ENCODE measurements at regions not wholly inside any gene's neighbourhood (a gene's known extent, or its start where the extent isn't known, plus 50 kb on each side); places are given as distances from the start of the nearest gene placed in this dataset.

GRCh38 chr16:65579050-65579449, 457.2 kb upstream of the CDH11 start:
- Histone ChIP-seq H3K27me3 (no peaks in the 10 kb centered on the region), H3K9me3 (no peaks in the 10 kb centered on the region), H3K4me1 (no peaks in the 10 kb centered on the region), H3K27ac (no peak overlapping the region), H3K36me3 (no peaks in the 10 kb centered on the region), H3K4me3 (no peak overlapping the region)
- TF ChIP-seq, protein P1, sequence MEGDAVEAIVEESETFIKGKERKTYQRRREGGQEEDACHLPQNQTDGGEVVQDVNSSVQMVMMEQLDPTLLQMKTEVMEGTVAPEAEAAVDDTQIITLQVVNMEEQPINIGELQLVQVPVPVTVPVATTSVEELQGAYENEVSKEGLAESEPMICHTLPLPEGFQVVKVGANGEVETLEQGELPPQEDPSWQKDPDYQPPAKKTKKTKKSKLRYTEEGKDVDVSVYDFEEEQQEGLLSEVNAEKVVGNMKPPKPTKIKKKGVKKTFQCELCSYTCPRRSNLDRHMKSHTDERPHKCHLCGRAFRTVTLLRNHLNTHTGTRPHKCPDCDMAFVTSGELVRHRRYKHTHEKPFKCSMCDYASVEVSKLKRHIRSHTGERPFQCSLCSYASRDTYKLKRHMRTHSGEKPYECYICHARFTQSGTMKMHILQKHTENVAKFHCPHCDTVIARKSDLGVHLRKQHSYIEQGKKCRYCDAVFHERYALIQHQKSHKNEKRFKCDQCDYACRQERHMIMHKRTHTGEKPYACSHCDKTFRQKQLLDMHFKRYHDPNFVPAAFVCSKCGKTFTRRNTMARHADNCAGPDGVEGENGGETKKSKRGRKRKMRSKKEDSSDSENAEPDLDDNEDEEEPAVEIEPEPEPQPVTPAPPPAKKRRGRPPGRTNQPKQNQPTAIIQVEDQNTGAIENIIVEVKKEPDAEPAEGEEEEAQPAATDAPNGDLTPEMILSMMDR (IDR thresholded peaks at IDR 0.05): no peak
- intact Hi-C loops (cut with DNase I): no loop called here
- ATAC-seq: no peak
- DNase-seq: no peak
- 45 to 48% methylated on average over 6 of the region's 6 CpGs for WGBS, 2 donors

- H3K27ac ChIP-seq: no peak overlapping the region
- H3K27me3 ChIP-seq: no peaks in the 10 kb centered on the region
- H3K9me3 ChIP-seq: no peaks in the 10 kb centered on the region
- no peak overlapping the region for H3K4me3 ChIP-seq
- no peak for ATAC-seq
- WGBS, 2 donors: 79 to 81% methylated on average over 10 of the region's 10 CpGs
- no peaks in the 10 kb centered on the region for H3K36me3 ChIP-seq
- no peaks in the 10 kb centered on the region for H3K4me1 ChIP-seq
- DNase-seq: no peak
- intact Hi-C loops (cut with DNase I): no loop called here
- TF ChIP-seq, protein P1 (IDR thresholded peaks at IDR 0.05): peak in 1 of 9 donors; percentile 13
These were observed 454.8 kb upstream of the CDH11 start for GRCh38 chr16:65576631-65577030.

DNA sequence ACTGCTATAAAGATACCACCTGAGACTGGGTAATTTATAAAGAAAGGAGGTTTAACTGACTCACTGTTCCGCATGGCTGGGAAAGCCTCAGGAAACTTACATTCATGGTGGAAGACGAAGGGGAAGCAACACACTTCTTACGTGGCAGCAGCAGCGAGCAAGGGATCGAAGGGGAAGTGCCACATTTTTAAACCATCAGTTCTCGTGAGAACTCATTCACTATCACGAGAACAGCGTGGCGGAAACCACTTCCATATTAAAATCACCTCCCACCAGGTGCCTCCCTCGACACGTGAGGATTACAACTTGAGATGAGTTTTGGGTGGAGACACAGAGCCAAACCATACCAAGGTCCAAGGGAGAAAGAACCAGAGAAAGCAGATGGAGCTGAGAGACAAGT, 454.3 kb upstream of the CDH11 start:
- TF ChIP-seq, protein P1 (IDR thresholded peaks at IDR 0.05): no peak
- ATAC-seq: no peak
- no peaks in the 10 kb centered on the region for H3K4me1 ChIP-seq
- no peak for DNase-seq
- intact Hi-C loops (cut with DNase I): no loop called here
- no peaks in the 10 kb centered on the region for H3K36me3 ChIP-seq
- no peaks in the 10 kb centered on the region for H3K27me3 ChIP-seq
- peaks cover 0 to 1% (median 0%) of the 10 kb centered on the region in 11 donors for H3K9me3 ChIP-seq
- no peak overlapping the region for H3K4me3 ChIP-seq
- WGBS, 2 donors: 93 to 95% methylated on average over 11 of the region's 11 CpGs
- no peak overlapping the region for H3K27ac ChIP-seq

- peaks cover 0 to 13% (median 0%) of the 10 kb centered on the region in 11 donors for H3K9me3 ChIP-seq
- TF ChIP-seq, protein P1 (IDR thresholded peaks at IDR 0.05): no peak
- intact Hi-C loops (cut with DNase I): no loop called here
- no peaks in the 10 kb centered on the region for H3K4me1 ChIP-seq
- H3K4me3 ChIP-seq: no peak overlapping the region
- no peak for ATAC-seq
- H3K27ac ChIP-seq: no peak overlapping the region
- DNase-seq: no peak
- H3K27me3 ChIP-seq: no peaks in the 10 kb centered on the region
- 84% methylated on average over 13 of the region's 13 CpGs for WGBS, 2 donors
- no peaks in the 10 kb centered on the region for H3K36me3 ChIP-seq
These were observed 452.6 kb upstream of the CDH11 start for GRCh38 chr16:65574326-65574966.
